ENCODE measurements at regions not wholly inside any gene's neighbourhood (a gene's known extent, or its start where the extent isn't known, plus 50 kb on each side); places are given as distances from the start of the nearest gene placed in this dataset.
"Not testable (repeated sequence)": the region's sequence is repeated elsewhere in the genome, so short reads cannot be mapped to it uniquely, and the experiment has no call there.

- CTCF ChIA-PET, result no interaction called here
- no peak for TF ChIP-seq EZH2 (IDR thresholded peaks at IDR 0.05; ENCODE audit: low read depth)
- TF ChIP-seq, protein P1, sequence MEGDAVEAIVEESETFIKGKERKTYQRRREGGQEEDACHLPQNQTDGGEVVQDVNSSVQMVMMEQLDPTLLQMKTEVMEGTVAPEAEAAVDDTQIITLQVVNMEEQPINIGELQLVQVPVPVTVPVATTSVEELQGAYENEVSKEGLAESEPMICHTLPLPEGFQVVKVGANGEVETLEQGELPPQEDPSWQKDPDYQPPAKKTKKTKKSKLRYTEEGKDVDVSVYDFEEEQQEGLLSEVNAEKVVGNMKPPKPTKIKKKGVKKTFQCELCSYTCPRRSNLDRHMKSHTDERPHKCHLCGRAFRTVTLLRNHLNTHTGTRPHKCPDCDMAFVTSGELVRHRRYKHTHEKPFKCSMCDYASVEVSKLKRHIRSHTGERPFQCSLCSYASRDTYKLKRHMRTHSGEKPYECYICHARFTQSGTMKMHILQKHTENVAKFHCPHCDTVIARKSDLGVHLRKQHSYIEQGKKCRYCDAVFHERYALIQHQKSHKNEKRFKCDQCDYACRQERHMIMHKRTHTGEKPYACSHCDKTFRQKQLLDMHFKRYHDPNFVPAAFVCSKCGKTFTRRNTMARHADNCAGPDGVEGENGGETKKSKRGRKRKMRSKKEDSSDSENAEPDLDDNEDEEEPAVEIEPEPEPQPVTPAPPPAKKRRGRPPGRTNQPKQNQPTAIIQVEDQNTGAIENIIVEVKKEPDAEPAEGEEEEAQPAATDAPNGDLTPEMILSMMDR (conservative IDR thresholded peaks at IDR 0.05), result no peak
Measured at GRCh38 chr6:139728876-139729427, 354.5 kb upstream of the CITED2 start.

GRCh38 chr6:139726272-139726671, 351.8 kb upstream of the CITED2 start:
- intact Hi-C loops (cut with micrococcal nuclease; ENCODE audit: unreplicated experiment); H3K27ac ChIP-seq; POLR2A ChIA-PET (ENCODE audit: unreplicated experiment); H3K4me2 ChIP-seq; H3K79me2 ChIP-seq (ENCODE audit: low read depth); H3K4me1 ChIP-seq (replicated peaks; ENCODE audit: insufficient read depth); CTCF ChIA-PET; H3K9me2 ChIP-seq (ENCODE audit: insufficient read depth); DNase-seq; H4K20me1 ChIP-seq (ENCODE audit: insufficient read depth); H3F3A ChIP-seq (ENCODE audit: insufficient read depth, low read depth); H3K4me3 ChIP-seq; H3K36me3 ChIP-seq (ENCODE audit: low read depth); H3K9me3 ChIP-seq (ENCODE audit: insufficient read depth, low read depth); BruUV-seq (replicated peaks); H3K27me3 ChIP-seq (ENCODE audit: insufficient read depth, low read depth); H2AFZ ChIP-seq: not testable (repeated sequence)

More at GRCh38 chr6:139728876-139729427, 354.5 kb upstream of the CITED2 start:
- H3K9me3 ChIP-seq (ENCODE audit: insufficient read depth, low read depth), result peaks cover 4% of the 10 kb centered on the region; the same call in 1 of the 2 replicates
- H3K79me2 ChIP-seq (ENCODE audit: low read depth), result no peaks in the 10 kb centered on the region
- no peak overlapping the region for H3K4me3 ChIP-seq
- H3K9me2 ChIP-seq (ENCODE audit: insufficient read depth), result no peaks in the 10 kb centered on the region
- no TSS peak for BruUV-seq (replicated peaks)
- peaks cover 8% of the 10 kb centered on the region; the same call in 1 of the 2 replicates for H3K4me1 ChIP-seq (replicated peaks; ENCODE audit: insufficient read depth)
- H3F3A ChIP-seq (ENCODE audit: insufficient read depth, low read depth), result no peaks in the 10 kb centered on the region
- intact Hi-C loops (cut with micrococcal nuclease; ENCODE audit: unreplicated experiment), result no loop called here
- H3K4me2 ChIP-seq, result no peak overlapping the region
- no peak for DNase-seq
- no peak overlapping the region for H3K27ac ChIP-seq
- POLR2A ChIA-PET (ENCODE audit: unreplicated experiment), result no interaction called here
- no peak overlapping the region for H2AFZ ChIP-seq
- H3K27me3 ChIP-seq (ENCODE audit: insufficient read depth, low read depth), result no peaks in the 10 kb centered on the region
- H3K36me3 ChIP-seq (ENCODE audit: low read depth), result no peaks in the 10 kb centered on the region
- no peaks in the 10 kb centered on the region for H4K20me1 ChIP-seq (ENCODE audit: insufficient read depth)

DNA sequence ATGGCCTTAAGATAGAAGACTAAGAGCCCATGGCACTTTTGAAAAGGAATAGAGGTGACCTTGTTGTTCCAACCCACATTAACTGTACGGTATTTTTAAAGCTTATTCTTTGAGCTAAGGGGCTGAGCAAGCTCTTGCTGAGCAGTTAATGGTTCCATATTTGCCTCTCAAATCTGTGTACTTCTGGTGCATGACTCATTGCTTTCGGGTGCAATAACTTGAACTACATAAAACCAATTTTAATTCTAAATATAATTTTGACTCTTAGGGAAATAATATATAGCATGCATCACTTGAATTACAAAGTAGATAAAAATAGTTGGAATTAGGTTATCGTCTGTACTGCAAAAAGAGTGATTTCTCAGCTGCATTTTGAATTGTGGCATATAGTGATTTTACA, 348.1 kb upstream of the CITED2 start:
- H3K4me2 ChIP-seq, result no peak overlapping the region
- POLR2A ChIA-PET (ENCODE audit: unreplicated experiment), result no interaction called here

More for the DNA sequence above, 348.1 kb upstream of the CITED2 start:
- Histone ChIP-seq H3K36me3 (ENCODE audit: low read depth) (no peaks in the 10 kb centered on the region), H3K79me2 (ENCODE audit: low read depth) (no peaks in the 10 kb centered on the region), H3K4me3 (no peak overlapping the region), H3K27me3 (ENCODE audit: insufficient read depth, low read depth) (no peaks in the 10 kb centered on the region), H3K9me2 (ENCODE audit: insufficient read depth) (no peaks in the 10 kb centered on the region), H3F3A (ENCODE audit: insufficient read depth, low read depth) (no peaks in the 10 kb centered on the region), H3K4me1 (replicated peaks; ENCODE audit: insufficient read depth) (no peaks in the 10 kb centered on the region), H2AFZ (no peak overlapping the region), H4K20me1 (ENCODE audit: insufficient read depth) (no peaks in the 10 kb centered on the region), H3K9me3 (ENCODE audit: insufficient read depth, low read depth) (peaks cover 3% of the 10 kb centered on the region; the same call in 1 of the 2 replicates), H3K27ac (no peak overlapping the region)
- CTCF ChIA-PET, result no interaction called here
- TF ChIP-seq EZH2 (IDR thresholded peaks at IDR 0.05; ENCODE audit: low read depth), result no peak
- TF ChIP-seq, protein P1 (conservative IDR thresholded peaks at IDR 0.05), result no peak
- intact Hi-C loops (cut with micrococcal nuclease; ENCODE audit: unreplicated experiment), result no loop called here
- no TSS peak for BruUV-seq (replicated peaks)
- peak in 1 of 2 experiments; percentile 31 for DNase-seq

Data from PC-9 (cell line).